Stimulated activated CD4-positive, alpha-beta T cell treated with anti-CD3 and anti-CD28 coated beads, Interleukin-2, amount 100 ng/mL, for 48 hours (primary cell): ENCODE measurements at regions not wholly inside any gene's neighbourhood (a gene's known extent, or its start where the extent isn't known, plus 50 kb on each side); places are given as distances from the start of the nearest gene placed in this dataset.

Source experiments
- DNase-seq, 2 donors: peaks; one replicate each; pipeline ENCODE4 v3.0.0-alpha.2; 2020

DNA sequence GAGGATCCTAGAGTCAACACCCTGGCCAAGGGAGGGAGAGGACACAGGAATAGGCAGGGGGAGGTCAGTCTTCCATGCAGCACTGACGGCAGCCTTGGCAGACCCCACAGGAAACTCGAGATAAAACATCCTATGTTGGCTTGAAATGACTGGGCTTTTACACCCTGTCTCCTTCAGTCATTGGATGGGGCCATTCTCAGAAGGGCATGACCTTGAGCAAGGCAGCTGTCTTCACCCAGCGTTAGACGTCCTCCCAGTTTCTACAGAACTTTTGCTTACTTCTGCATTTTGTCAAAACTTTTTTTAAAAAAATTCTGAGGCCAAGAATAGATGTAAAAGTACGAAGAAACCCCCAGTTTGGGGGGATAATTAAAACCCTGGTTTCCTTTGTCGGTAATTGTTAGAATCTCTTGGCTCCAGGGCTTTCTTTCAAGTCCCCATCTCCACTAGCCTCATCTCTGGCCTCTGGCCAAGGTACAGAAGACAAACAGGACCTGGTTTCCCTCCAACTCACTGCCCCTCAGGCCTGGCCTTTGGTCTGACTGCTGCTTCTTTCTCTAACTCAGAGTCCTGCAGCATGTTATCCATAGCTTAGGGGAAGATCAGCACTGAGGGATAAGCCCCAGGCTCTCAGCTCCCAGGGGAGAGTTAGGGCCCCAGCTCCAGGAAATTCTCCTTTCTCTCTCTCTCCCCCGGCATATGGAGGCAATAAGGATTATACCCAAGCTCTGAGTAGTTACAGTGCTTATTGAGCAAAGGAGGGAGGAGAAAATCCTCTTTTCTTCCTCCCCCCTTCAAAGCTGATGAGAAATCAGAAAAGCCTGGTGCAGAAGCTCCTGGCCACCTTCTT, 51.6 kb upstream of the KCND3 start:
- DNase-seq = no peak

DNA sequence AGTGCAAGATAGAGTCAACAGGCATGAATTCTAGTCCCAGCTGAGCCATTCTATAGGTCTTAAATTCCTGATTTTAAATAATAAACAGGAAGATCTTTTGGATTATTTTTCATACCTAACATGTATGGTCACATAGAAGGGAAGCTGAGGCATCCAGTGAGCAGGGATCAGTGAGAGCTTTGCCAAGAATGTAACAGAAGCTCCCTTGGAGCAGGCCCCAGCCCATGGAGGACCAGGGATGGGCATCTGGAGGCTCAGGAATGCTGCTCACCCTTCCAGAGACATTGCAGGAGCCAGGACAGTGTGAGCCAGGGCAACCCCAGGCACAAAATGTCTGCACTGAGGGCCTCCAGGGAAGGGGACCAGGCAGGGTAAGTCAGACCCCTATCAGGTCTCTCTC, 54.4 kb upstream of the KCND3 start:
- DNase-seq = no peak

DNA sequence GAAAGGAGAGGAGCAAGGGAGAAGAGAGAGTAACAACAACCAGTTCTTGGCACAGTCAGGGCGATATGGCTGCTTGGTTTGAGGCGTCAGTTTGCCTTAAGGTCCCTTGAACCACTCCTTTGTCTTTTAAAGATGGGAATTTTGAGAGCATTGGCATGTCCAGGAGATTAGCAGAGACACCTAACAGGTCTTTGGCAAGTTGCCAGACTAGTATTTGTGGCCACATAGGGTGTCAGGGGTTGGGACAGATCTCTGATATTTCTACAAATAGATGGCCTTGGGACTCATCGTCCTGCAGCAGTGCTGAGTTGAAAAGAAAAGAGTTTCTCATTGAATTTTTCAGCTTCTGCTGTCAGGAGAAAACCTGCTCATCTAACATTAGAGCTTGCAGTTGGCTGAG, 55.3 kb upstream of the KCND3 start:
- DNase-seq = no peak

DNA sequence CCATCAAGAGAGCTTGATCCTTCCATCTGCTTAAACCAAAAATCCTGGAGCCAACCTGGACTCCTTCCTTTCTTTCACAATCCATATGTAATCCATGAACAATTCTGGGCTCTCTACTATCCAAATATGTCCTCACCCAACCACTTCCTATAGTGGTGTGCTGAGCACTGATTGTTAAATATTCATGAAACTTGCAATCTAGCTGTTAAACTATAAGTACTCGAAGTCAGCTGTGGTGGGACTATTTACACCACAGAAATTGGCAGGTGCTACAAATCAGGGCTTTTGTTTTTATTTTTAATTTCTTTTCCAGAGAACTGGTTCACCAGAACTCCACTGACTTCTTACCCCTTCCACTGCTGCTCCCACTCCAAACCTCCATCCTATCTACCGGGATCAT, 57.2 kb upstream of the KCND3 start:
- no peak for DNase-seq

DNA sequence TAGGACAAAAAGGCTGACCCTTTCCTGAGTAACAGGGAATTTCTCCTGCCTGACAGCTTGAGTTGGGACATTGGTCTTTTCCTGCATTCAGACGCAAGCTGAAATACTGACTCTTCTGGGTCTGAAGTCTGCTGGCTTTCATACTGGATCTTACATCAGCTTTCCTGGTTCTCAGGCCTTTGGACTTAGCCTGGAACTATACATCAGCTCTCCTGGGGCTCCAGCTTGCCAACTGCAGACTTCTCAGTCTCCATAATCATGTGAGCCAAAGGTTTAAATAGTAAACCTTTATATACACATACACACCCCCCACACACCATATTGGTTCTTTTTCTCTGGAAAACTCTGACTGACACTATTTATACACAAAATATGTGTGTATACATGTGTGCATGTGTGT, 59.0 kb upstream of the KCND3 start:
- DNase-seq = no peak

DNA sequence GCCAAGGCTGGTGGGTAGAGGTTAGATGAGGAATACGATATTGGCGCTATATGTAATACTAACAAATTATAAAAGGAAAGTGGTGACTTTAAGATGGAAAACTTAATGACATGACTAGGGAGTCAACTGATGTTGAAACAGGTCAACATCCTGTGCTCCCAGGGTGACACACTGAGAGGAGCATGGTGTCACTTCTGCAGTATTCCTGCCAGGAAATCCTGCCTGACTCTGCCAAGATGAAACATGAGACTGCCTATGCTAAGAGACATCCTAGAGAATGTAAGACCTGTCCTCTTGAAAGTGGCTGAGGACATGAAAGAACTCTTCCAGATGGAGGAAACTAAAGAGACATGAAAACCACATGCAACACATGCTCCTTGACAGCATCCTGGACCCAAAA, 65.0 kb upstream of the KCND3 start:
- no peak for DNase-seq

DNA sequence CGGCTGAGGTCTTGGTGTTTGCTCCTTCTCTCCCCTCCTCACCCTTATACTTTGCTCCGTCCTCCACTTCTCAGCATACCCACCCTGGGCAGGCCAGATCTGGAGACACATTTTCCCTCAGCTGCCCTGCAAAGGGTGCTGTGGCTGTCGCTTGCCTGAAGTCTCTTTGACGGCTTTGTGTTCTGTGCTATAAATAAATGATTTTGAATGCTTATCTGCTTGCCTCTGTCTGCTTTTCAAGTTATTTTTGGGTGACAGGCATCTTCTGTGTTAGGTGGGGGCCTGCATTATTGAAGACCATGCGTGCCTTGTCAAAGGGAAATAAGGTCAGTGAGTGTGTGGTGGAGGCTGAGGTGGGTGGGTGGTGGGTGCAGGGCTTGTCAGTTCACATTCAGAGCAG, 66.9 kb upstream of the KCND3 start:
- no peak for DNase-seq

DNA sequence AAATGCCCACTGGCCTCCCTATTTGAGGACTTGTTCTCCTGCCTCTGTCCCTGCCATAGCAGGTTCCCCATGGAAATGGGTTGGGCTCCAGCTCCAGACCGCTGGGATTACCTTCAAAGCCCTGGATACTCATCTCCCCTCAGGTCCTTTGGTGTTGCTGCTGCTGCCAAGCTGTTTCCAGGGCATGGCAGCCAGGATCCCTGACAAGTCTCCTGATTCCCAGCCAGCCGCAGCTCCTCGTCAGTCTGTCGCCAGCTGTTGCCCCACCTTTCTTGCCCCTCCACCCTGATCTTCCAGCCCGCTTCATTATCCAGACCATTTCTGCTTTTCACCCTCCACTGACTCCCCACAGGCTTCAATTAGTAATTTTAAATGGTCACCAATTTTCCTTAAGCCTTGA, 68.3 kb upstream of the KCND3 start:
- no peak for DNase-seq

DNA sequence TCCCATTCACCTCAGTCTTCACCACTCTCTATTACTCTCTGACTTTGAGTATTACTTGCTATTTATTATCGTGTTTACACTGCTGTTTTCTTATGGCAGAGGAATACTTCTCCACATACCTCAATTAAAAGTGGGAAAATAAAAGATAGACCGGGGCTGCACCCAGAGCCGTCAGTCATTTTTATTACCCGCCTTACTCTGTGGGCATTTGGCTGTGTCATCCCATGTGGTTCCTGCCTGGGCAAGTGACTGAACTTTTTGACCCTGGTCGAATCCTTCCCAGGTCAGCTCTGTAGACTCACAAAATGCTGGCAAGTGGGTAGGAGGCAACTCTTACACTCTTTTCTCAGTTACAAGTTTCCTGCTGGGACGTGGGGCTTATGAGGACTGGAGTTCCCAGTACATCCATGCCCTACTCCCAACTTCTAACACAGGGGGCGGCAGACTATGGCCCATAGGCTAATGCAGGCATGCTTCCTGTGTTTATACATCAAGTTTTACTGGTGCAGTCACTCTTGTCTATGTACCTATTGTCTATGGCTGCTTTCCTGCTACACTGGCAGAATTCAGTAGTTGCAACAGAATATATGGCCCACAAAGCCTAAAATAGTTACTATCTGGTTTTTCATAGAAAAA, 69.5 kb upstream of the KCND3 start:
- DNase-seq = no peak

DNA sequence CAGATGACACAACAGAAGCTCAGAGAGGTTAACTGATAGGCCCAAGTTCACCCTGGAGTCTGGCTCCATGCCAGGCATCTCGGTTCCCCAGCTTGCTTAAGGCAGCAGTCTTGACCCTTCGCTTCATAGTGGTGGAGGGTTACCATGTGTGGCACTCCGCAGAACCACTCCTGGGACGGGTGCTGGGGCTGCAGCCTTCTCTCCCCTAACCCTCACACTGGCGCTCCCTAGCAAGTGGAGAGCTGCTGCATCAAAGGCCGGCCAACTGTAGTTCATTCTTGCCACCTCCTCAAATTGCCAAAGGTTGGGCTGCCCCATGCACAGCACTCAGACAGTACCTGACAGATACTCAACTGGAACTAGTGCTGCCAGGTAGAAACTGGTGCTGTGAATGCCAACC, 70.2 kb upstream of the KCND3 start:
- no peak for DNase-seq

DNA sequence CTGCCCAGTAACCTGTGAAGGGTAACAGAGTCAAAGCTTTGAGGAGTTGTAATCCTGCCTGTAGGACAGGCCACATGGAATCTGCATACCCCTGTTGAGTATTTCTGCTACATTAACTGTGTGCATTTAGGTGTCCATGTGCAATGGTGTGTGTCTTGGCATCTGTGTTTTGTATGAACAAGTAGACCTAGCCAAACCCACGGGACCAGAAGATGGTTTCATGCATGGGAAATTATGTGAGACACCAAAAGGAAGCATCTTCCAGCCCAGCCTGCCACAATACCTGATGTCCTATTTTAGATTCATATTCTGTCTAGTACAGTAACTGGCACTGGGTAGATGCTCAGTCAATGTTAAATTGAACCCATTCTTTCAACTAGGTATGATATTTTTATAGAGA, 70.8 kb upstream of the KCND3 start:
- no peak for DNase-seq

DNA sequence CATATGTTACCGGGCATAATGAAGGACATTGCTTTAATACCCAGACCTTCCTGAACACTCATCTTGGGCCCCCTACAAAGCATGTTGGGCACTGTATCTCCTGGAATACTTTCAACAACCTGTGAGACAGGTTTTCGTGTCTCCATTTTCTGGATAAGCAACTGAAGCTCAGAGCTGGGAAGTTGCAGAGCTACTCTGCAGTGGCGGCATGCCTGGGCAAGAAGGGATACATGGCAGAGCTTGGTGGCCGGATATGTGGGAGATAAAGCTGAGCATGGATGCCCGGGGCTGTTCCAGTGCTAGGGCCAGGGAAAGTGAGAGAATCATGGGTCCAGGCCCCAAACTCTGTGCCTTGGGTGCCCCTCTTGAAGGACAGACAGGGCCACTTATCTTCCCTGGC, 71.6 kb upstream of the KCND3 start:
- DNase-seq = no peak

DNA sequence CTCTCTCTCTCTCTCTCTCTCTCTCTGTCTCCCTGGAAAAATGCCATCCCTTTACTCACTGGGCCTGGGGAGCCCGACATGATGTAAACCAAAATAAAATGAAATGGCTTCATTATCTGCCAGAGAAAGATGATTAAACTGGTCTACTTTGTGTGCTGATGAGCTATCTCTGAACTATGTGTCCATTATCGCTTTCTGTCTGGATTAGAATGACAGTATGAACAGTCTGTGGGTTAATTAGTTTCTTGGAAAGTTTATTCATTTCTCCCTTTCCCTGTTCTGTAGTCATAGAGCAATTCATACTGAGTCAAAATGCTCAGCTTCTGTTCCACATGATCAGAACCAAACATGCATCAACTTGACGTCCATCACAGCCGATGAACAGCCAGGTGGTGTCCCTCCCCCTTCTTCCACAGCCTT, 72.4 kb upstream of the KCND3 start:
- DNase-seq = no peak

DNA sequence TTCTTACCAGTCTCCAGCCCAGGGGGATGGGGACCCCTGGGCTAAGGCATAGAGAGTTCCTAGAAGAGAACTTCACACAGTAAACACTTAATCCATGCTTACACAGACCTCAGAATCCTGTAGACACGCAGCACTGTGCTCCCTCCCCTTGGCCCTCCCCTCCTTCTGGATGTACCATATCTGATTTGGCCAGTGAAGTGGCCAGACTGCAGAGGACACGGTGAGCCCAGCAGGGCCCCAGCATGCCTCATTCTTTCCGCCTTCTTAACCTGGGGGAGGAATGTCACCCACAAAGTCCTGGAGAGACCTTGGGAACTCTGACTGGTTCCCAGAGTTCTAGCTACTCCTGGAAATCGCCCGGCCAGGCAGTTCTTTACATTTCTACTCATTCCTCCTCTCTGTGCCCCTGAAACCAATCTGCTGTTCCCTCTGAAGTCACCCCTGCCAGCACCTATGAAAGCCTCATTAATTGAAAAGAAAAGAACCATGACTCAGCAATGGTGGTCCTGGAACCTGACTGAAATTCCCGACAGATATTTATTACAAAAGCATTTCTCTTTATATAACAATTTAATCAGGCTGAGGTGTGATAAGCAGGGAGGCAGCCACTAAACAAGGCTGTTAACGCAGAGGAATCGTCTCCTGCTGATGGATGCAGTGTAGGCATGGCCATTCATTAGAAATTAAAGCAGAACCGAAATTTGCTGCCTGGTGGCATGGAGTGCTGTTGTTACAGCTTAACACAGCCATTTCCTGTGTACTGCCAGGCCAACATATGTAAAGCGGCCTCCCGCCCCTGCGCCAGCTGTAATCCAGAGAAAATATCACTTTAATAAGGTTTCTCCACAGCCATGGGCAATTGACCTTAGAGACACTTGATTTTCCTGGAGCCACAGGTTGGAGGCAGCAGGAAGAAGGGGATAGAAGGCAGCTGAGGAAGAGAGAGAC, 74.6 kb upstream of the KCND3 start:
- no peak for DNase-seq

DNA sequence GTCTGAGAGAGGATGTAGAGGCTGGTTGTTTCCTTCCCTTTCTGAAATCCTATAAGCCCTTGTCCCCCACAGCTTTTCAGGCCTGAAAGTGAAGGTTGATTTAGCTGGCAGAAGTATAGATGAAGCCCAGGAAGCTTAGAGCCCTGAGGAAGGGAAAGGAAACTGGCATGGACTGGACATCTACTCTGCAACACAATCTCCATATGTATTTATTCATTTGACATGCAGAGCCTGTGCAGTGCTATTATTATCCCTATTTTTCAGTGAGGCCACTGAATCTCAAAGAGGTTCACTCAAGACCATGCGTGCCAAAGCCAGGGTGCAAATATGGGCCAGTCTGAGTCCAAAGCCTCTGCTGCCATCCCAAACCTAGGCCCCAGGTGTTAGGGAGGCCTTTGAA, 78.5 kb upstream of the KCND3 start:
- no peak for DNase-seq

DNA sequence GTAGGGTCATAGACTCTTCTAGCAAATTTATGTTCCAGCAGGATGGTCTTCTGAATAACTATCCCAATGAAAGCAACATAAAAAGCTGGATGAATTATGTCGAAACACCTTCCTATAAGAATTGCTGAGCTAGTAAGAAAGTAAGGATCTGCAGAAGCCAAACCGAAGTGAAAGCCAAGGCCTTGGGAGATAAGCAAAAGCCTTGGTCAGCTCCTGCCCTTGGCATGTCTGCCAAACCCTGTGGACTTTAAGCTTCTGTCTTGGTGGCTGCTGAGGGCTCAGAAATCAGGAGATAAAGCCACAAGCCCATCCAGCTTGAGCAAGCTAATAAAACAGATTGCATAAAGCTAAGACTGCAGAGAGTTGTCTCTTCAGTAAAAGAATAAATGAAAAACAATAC, 81.2 kb upstream of the KCND3 start:
- DNase-seq = no peak

DNA sequence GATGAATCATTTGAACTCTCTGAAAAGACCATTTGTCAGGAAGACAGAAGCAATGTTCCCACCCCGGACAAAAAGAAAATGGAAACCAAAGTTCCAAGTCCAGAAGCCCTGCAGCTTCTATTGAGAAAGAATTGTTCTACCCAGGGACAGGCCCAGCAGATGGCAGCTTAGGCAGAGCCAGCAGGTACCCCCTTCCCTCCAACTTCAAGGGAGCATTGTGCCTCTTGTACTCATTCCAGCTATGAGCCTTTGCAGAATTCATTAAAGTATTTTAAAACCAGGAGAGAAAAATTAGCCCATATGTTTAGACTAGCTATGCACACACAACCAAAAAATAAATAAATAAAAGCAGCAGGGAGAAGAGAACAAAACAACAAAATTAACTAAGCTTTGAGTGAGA, 85.2 kb upstream of the KCND3 start:
- DNase-seq = no peak

DNA sequence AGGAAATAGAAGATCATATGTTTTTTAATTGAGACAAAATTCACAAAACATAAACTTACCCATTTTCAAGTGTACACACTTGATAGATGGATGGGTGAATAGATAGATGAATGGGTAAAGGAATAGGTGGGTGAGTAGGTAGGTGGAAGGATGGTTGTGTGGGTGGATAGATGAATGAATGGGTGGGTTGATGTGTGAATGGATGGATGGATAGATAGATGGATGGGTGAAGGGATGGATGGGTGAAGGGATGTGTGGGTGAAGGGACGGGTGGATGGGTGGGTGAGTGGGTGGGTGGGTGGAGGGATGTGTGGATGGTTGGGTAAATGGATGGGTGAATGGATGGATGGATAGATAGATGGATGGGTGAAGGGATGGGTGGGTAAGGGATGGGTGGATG, 86.1 kb upstream of the KCND3 start:
- DNase-seq = no peak

DNA sequence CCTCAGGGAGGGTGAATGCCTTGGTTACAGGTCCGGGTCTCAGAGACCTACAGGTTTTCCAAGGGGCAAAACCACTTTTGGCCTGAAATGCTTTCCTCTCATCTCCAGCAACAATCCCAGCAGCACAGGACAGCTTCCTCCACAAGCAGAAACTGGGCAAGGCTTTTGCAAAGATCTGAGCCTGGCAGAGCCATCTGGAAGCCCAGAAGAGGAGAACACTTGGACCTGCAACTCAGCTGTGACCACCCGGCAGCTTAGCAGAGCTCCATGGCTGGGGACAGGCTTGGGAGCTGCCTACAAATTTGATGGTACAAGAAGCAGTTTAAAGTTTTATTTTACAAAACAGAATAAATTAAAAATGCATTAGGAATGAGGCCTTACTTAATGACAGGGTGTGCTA, 90.0 kb upstream of the KCND3 start:
- no peak for DNase-seq

DNA sequence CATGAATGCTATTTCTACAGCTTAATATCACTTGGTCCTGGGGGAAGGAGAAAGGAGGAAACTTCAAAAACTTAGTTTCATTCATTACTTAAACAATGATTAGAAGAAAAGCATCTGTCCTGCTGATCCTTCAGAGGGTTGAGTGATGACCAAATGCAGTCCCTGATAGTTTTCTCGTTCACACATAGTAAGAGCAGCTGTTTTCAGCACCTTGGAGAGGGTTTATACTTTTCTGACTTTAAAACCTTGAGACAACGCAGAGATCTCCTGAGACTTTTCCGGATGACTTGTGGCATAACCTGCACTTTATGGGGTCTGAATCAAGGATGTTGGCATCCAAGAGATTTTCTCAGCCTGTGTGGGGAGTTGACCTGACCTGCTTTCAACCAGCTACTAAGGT, 94.0 kb upstream of the KCND3 start:
- no peak for DNase-seq

DNA sequence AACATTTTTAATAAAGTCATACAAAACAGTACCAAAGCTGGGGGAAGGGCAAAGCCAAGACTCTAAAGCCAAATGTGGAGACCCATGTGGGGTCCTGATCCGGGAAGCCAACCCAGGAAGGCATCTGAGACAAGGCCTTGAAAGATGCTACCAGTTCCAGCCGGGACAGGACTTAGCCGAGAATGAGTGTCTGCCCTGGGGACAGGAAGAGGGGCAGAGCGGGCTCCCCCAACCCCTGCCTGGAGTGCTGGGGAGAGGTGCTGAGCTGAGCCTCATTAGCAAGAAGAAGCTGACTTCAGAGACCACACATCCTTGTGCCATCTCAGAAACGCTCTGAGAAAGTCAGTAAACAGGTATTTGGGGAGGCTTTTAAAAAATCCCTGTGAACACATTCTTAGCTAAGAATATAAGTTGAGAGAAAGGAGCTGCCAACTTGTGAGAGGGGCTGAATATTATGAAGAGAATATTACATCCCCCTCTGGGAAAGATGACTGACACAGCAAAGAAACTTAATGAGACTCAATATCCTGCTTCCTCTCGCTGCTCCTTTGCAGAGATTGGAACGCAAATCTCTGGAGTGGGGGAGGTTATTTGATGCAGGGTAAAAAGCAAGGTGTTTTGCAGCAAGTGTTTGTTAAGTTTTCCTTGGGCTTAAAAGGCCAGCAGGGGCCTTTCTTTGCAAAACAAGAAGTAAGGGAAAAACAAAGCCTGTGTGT, 103.3 kb upstream of the KCND3 start:
- no peak for DNase-seq

DNA sequence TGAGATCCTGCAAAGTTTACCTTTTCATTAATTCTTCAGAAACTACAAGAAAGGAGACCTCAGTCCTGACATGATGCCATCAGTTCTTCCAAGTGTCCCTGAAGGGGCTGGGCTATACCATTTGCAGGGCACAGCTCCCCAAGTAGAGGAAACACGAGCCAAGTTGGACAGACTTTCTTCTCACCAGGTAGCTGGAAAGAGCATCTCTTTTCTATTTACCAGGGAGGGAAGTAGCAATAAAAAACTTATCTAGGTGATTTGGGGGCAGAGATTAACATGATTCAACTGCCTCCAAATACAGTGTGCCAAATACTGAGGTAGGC, 103.9 kb upstream of the KCND3 start:
- no peak for DNase-seq

DNA sequence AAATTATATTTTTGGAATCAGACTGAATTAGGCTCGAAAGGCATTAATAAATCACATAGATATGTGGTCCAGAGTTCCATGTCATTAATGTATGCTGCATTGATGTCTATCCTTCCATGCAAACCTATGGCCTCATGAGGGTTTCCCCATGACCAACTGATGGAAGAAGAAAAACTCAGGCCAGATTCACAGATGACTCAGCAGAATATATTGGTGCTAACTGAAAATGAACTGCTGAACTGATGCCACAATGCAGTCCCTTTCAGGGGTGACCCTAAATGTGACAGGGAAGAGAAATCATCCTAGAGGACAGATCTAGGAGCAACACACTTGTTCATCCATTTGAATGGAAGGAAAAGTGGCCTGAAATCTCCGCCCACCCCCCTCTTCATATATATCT, 110.5 kb upstream of the KCND3 start:
- DNase-seq = no peak
